ENCODE measurements at regions not wholly inside any gene's neighbourhood (a gene's known extent, or its start where the extent isn't known, plus 50 kb on each side); places are given as distances from the start of the nearest gene placed in this dataset.
"Not testable (repeated sequence)": the region's sequence is repeated elsewhere in the genome, so short reads cannot be mapped to it uniquely, and the experiment has no call there.

- not testable (repeated sequence) for H3K4me3 ChIP-seq (ENCODE audit: low read depth, low read length); H3K9ac ChIP-seq (ENCODE audit: low read length); H3K36me3 ChIP-seq (ENCODE audit: control insufficient read depth, insufficient read depth, low read length); H3K27me3 ChIP-seq (ENCODE audit: control insufficient read depth, insufficient read depth, low read length); H3K27ac ChIP-seq (ENCODE audit: low read depth, low read length); H3K4me1 ChIP-seq (ENCODE audit: control insufficient read depth, insufficient read depth, low read length); H3K9me3 ChIP-seq (ENCODE audit: control insufficient read depth, insufficient read depth, low read depth, low read length)
Observed at GRCh38 chr2:179385756-179386155, 121.1 kb upstream of the SESTD1 start.

DNA sequence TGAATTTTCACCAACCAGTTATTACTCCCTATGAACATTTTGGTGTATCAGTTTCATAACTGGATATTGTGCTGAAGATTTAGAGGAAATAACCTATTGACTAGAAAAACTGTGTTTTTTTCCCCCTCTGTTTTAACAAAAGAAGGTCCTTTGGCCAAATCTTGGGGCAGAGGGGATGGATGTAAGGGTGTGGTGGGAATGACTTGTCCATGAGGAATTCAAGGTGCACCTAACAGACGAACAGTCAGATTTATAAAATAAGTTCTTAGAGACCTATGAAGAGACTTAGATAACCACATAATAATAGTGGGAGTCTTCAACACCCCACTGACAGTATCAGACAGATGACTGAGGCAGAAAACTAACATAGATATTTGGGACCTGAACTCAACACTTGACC is 119.3 kb upstream of the SESTD1 start:
- no peaks in the 10 kb centered on the region for H3K36me3 ChIP-seq (ENCODE audit: control insufficient read depth, insufficient read depth, low read length)
- H3K27me3 ChIP-seq (ENCODE audit: control insufficient read depth, insufficient read depth, low read length) = no peaks in the 10 kb centered on the region
- H3K27ac ChIP-seq (ENCODE audit: low read depth, low read length) = no peak overlapping the region
- peaks cover 5% of the 10 kb centered on the region; the same call in 1 of the 2 replicates for H3K9me3 ChIP-seq (ENCODE audit: control insufficient read depth, insufficient read depth, low read depth, low read length)
- H3K4me1 ChIP-seq (ENCODE audit: control insufficient read depth, insufficient read depth, low read length) = no peaks in the 10 kb centered on the region
- H3K9ac ChIP-seq (ENCODE audit: low read length) = no peak overlapping the region
- no peak overlapping the region for H3K4me3 ChIP-seq (ENCODE audit: low read depth, low read length)

DNA sequence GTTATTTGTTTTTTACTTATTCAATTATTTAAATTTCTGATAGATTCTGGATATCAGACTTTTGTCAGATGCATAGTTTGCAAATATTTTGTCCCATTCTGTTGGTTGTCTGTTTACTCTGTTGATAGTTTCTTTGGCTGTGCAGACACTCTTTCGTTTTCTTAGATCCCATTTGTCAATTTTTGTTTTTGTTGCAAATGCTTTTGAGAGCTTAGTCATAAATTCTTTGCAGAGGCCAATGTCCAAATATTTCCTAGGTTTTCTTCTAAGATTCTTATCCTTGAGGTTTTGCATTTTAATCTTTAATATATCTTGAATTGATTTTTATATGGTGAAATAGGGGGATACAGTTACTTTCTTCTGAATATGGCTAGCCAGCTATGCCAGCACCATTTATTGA is 112.7 kb upstream of the SESTD1 start:
- Histone ChIP-seq H3K4me1 (ENCODE audit: control insufficient read depth, insufficient read depth, low read length) (no peaks in the 10 kb centered on the region), H3K4me3 (ENCODE audit: low read depth, low read length) (no peak overlapping the region), H3K27ac (ENCODE audit: low read depth, low read length) (no peak overlapping the region), H3K9ac (ENCODE audit: low read length) (no peak overlapping the region), H3K27me3 (ENCODE audit: control insufficient read depth, insufficient read depth, low read length) (no peaks in the 10 kb centered on the region), H3K36me3 (ENCODE audit: control insufficient read depth, insufficient read depth, low read length) (no peaks in the 10 kb centered on the region), H3K9me3 (ENCODE audit: control insufficient read depth, insufficient read depth, low read depth, low read length) (no peaks in the 10 kb centered on the region)

- H3K4me3 ChIP-seq (ENCODE audit: low read depth, low read length) = no peak overlapping the region
- H3K4me1 ChIP-seq (ENCODE audit: control insufficient read depth, insufficient read depth, low read length) = no peaks in the 10 kb centered on the region
- no peaks in the 10 kb centered on the region for H3K9me3 ChIP-seq (ENCODE audit: control insufficient read depth, insufficient read depth, low read depth, low read length)
- no peak overlapping the region for H3K27ac ChIP-seq (ENCODE audit: low read depth, low read length)
- H3K36me3 ChIP-seq (ENCODE audit: control insufficient read depth, insufficient read depth, low read length) = no peaks in the 10 kb centered on the region
- H3K9ac ChIP-seq (ENCODE audit: low read length) = no peak overlapping the region
- no peaks in the 10 kb centered on the region for H3K27me3 ChIP-seq (ENCODE audit: control insufficient read depth, insufficient read depth, low read length)
Observed at GRCh38 chr2:179376881-179377280, 112.2 kb upstream of the SESTD1 start.

DNA sequence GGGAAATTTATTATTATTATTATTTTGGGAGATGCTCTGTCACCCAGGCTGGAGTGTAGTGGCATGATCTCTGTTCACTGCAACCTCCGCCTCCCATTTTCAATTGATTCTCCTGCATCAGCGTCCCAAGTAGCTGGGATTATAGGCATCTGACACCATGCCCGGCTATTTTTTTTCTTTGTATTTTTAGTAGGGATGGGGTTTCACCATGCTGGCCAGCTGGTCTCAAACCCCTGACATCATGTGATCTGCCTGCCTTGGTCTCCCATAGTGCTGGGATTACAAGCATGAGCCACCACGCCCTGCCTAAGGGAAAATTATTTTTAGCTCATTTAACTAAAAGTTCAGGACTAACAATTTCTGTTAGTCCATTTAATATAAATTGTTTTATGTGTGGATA is 109.2 kb upstream of the SESTD1 start:
- H3K36me3 ChIP-seq (ENCODE audit: control insufficient read depth, insufficient read depth, low read length) = no peaks in the 10 kb centered on the region
- H3K4me3 ChIP-seq (ENCODE audit: low read depth, low read length) = no peak overlapping the region
- H3K27me3 ChIP-seq (ENCODE audit: control insufficient read depth, insufficient read depth, low read length) = no peaks in the 10 kb centered on the region
- no peak overlapping the region for H3K27ac ChIP-seq (ENCODE audit: low read depth, low read length)
- H3K9ac ChIP-seq (ENCODE audit: low read length) = no peak overlapping the region
- H3K4me1 ChIP-seq (ENCODE audit: control insufficient read depth, insufficient read depth, low read length) = no peaks in the 10 kb centered on the region
- no peaks in the 10 kb centered on the region for H3K9me3 ChIP-seq (ENCODE audit: control insufficient read depth, insufficient read depth, low read depth, low read length)

DNA sequence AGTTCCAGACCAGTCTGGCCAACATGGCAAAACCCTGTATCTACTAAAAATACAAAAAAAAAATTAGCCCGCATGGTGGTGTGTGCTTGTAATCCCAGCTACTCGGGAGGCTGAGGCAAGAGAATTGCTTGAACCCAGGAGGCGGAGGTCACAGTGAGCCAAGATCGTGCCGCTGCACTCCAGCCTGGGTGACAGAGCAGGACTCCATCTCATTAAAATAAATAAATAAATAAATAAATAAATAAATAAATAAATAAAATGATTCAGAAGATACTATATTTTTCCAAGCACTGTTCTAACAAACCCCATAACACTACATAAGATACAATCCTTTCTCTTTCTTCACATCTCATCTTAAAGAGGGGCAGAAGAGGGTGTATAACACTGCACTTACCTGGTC is 100.9 kb upstream of the SESTD1 start:
- not testable (repeated sequence) for H3K27ac ChIP-seq (ENCODE audit: low read depth, low read length); H3K36me3 ChIP-seq (ENCODE audit: control insufficient read depth, insufficient read depth, low read length); H3K4me3 ChIP-seq (ENCODE audit: low read depth, low read length); H3K9me3 ChIP-seq (ENCODE audit: control insufficient read depth, insufficient read depth, low read depth, low read length); H3K9ac ChIP-seq (ENCODE audit: low read length); H3K4me1 ChIP-seq (ENCODE audit: control insufficient read depth, insufficient read depth, low read length); H3K27me3 ChIP-seq (ENCODE audit: control insufficient read depth, insufficient read depth, low read length)

DNA sequence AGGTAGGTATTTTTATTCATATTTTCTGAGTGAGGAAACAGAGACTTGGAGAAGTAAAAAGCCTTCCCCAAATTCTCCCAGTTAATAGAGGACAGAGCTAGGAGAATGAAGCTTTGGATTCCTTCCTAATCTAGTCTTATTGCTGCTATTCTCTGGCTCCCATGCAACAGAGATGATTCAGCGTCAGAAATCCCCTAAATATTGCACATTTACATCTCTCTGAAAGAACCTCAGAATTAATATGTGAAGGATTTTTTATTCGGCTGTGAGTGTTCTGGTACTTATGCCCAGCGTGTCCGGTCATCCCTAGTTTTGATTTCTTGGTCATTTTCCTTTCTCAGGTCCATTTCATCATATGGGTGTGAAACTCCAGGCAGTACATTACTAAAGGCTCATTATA is 91.2 kb upstream of the SESTD1 start:
- Histone ChIP-seq H3K27ac (ENCODE audit: low read depth, low read length) (no peak overlapping the region), H3K9ac (ENCODE audit: low read length) (no peak overlapping the region), H3K4me1 (ENCODE audit: control insufficient read depth, insufficient read depth, low read length) (no peaks in the 10 kb centered on the region), H3K27me3 (ENCODE audit: control insufficient read depth, insufficient read depth, low read length) (no peaks in the 10 kb centered on the region), H3K36me3 (ENCODE audit: control insufficient read depth, insufficient read depth, low read length) (no peaks in the 10 kb centered on the region), H3K9me3 (ENCODE audit: control insufficient read depth, insufficient read depth, low read depth, low read length) (no peaks in the 10 kb centered on the region), H3K4me3 (ENCODE audit: low read depth, low read length) (no peak overlapping the region)

- Histone ChIP-seq H3K27me3 (ENCODE audit: control insufficient read depth, insufficient read depth, low read length) (no peaks in the 10 kb centered on the region), H3K9ac (ENCODE audit: low read length) (no peak overlapping the region), H3K36me3 (ENCODE audit: control insufficient read depth, insufficient read depth, low read length) (no peaks in the 10 kb centered on the region), H3K4me1 (ENCODE audit: control insufficient read depth, insufficient read depth, low read length) (no peaks in the 10 kb centered on the region), H3K9me3 (ENCODE audit: control insufficient read depth, insufficient read depth, low read depth, low read length) (no peaks in the 10 kb centered on the region), H3K27ac (ENCODE audit: low read depth, low read length) (no peak overlapping the region), H3K4me3 (ENCODE audit: low read depth, low read length) (no peak overlapping the region)
Observed at GRCh38 chr2:179354739-179355537, 90.3 kb upstream of the SESTD1 start.

DNA sequence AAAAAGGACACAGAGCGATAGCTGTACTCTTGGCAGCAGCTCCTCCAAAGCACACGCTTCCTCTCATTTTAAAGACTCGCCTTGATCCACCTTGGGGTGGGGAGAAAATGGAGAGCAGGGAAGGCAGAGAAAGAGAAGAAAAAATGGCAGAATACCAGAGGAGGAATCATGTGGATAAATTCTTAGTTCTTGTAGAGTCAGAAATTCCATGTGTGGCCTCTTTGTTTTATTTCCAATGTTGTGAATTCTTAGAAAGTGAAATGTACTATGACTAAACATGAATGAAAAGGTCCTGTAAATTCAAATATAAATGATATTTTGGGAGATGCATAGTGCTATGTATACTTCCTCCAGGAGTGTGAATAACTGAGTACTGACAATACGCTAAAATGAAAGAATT is 89.7 kb upstream of the SESTD1 start:
- Histone ChIP-seq H3K27me3 (ENCODE audit: control insufficient read depth, insufficient read depth, low read length) (no peaks in the 10 kb centered on the region), H3K9me3 (ENCODE audit: control insufficient read depth, insufficient read depth, low read depth, low read length) (no peaks in the 10 kb centered on the region)

GRCh38 chr2:179352181-179352580 is 87.5 kb upstream of the SESTD1 start:
- Histone ChIP-seq H3K9ac (ENCODE audit: low read length) (no peak overlapping the region), H3K27me3 (ENCODE audit: control insufficient read depth, insufficient read depth, low read length) (no peaks in the 10 kb centered on the region), H3K9me3 (ENCODE audit: control insufficient read depth, insufficient read depth, low read depth, low read length) (no peaks in the 10 kb centered on the region), H3K36me3 (ENCODE audit: control insufficient read depth, insufficient read depth, low read length) (no peaks in the 10 kb centered on the region), H3K4me3 (ENCODE audit: low read depth, low read length) (no peak overlapping the region), H3K27ac (ENCODE audit: low read depth, low read length) (no peak overlapping the region), H3K4me1 (ENCODE audit: control insufficient read depth, insufficient read depth, low read length) (no peaks in the 10 kb centered on the region)

More for the DNA sequence above, 89.7 kb upstream of the SESTD1 start:
- H3K9ac ChIP-seq (ENCODE audit: low read length) = no peak overlapping the region
- no peaks in the 10 kb centered on the region for H3K36me3 ChIP-seq (ENCODE audit: control insufficient read depth, insufficient read depth, low read length)
- H3K4me1 ChIP-seq (ENCODE audit: control insufficient read depth, insufficient read depth, low read length) = no peaks in the 10 kb centered on the region
- H3K27ac ChIP-seq (ENCODE audit: low read depth, low read length) = no peak overlapping the region
- H3K4me3 ChIP-seq (ENCODE audit: low read depth, low read length) = no peak overlapping the region

- Histone ChIP-seq H3K4me3 (ENCODE audit: low read depth, low read length) (no peak overlapping the region), H3K27me3 (ENCODE audit: control insufficient read depth, insufficient read depth, low read length) (no peaks in the 10 kb centered on the region), H3K9me3 (ENCODE audit: control insufficient read depth, insufficient read depth, low read depth, low read length) (no peaks in the 10 kb centered on the region), H3K27ac (ENCODE audit: low read depth, low read length) (no peak overlapping the region), H3K9ac (ENCODE audit: low read length) (no peak overlapping the region), H3K36me3 (ENCODE audit: control insufficient read depth, insufficient read depth, low read length) (no peaks in the 10 kb centered on the region), H3K4me1 (ENCODE audit: control insufficient read depth, insufficient read depth, low read length) (no peaks in the 10 kb centered on the region)
Observed at GRCh38 chr2:179351057-179351456, 86.4 kb upstream of the SESTD1 start.
